ENCODE measurements at regions not wholly inside any gene's neighbourhood (a gene's known extent, or its start where the extent isn't known, plus 50 kb on each side); places are given as distances from the start of the nearest gene placed in this dataset.

DNA sequence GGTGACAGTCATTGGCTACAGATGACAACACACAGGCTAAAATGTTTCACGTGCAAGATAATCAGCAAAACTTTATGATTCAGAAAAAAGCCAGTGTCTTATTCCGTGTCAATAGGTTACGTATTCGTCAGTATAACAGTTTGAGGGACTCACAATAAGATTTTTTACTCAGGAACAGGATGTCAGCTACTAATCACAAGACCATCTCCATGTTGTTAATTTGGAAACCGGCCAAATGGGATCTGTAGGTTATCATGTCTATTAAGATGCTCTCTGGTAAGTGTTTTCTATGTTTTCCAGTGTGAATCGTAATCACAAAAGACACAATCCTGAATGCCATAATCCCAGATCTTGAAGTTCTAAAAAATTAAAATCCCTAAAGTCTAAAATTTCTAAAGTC lies 197.3 kb downstream of the ETV1 start:
- no peak for DNase-seq (ENCODE audit: low spot score)
- Histone ChIP-seq H3K4me3 (ENCODE audit: low read depth in 1 of 3, low read length in 3 of 3) (no peak overlapping the region), H3K4me1 (ENCODE audit: control insufficient read depth in 4 of 4, insufficient read depth in 4 of 4, low read length in 3 of 4) (no peaks in the 10 kb centered on the region), H3K36me3 (ENCODE audit: control insufficient read depth in 4 of 4, insufficient read depth in 3 of 4, low read depth in 1 of 4, low read length in 3 of 4) (no peaks in the 10 kb centered on the region), H3K9ac (ENCODE audit: low read depth in 1 of 2, low read length in 2 of 2) (no peak overlapping the region), H3K27ac (ENCODE audit: low read depth in 1 of 2, low read length in 2 of 2) (no peak overlapping the region), H3K27me3 (ENCODE audit: control insufficient read depth in 4 of 4, insufficient read depth in 4 of 4, low read length in 3 of 4) (no peaks in the 10 kb centered on the region), H3K9me3 (ENCODE audit: control insufficient read depth in 4 of 4, low read length in 3 of 4) (no peaks in the 10 kb centered on the region)
- TF ChIP-seq, protein P1, sequence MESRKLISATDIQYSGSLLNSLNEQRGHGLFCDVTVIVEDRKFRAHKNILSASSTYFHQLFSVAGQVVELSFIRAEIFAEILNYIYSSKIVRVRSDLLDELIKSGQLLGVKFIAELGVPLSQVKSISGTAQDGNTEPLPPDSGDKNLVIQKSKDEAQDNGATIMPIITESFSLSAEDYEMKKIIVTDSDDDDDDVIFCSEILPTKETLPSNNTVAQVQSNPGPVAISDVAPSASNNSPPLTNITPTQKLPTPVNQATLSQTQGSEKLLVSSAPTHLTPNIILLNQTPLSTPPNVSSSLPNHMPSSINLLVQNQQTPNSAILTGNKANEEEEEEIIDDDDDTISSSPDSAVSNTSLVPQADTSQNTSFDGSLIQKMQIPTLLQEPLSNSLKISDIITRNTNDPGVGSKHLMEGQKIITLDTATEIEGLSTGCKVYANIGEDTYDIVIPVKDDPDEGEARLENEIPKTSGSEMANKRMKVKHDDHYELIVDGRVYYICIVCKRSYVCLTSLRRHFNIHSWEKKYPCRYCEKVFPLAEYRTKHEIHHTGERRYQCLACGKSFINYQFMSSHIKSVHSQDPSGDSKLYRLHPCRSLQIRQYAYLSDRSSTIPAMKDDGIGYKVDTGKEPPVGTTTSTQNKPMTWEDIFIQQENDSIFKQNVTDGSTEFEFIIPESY (IDR thresholded peaks at IDR 0.05), result no peak
- TF ChIP-seq TAF1 (conservative IDR thresholded peaks at IDR 0.05) (no peak), SP1 (IDR thresholded peaks at IDR 0.05) (no peak), RXRA (IDR thresholded peaks at IDR 0.05) (no peak), YY1 (IDR thresholded peaks at IDR 0.05) (no peak)
- TF ChIP-seq, protein P2, sequence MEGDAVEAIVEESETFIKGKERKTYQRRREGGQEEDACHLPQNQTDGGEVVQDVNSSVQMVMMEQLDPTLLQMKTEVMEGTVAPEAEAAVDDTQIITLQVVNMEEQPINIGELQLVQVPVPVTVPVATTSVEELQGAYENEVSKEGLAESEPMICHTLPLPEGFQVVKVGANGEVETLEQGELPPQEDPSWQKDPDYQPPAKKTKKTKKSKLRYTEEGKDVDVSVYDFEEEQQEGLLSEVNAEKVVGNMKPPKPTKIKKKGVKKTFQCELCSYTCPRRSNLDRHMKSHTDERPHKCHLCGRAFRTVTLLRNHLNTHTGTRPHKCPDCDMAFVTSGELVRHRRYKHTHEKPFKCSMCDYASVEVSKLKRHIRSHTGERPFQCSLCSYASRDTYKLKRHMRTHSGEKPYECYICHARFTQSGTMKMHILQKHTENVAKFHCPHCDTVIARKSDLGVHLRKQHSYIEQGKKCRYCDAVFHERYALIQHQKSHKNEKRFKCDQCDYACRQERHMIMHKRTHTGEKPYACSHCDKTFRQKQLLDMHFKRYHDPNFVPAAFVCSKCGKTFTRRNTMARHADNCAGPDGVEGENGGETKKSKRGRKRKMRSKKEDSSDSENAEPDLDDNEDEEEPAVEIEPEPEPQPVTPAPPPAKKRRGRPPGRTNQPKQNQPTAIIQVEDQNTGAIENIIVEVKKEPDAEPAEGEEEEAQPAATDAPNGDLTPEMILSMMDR (IDR thresholded peaks at IDR 0.05; ENCODE audit: low read depth, low read length, missing input control), result no peak
- 74% methylated on average over 6 of the region's 6 CpGs for WGBS

DNA sequence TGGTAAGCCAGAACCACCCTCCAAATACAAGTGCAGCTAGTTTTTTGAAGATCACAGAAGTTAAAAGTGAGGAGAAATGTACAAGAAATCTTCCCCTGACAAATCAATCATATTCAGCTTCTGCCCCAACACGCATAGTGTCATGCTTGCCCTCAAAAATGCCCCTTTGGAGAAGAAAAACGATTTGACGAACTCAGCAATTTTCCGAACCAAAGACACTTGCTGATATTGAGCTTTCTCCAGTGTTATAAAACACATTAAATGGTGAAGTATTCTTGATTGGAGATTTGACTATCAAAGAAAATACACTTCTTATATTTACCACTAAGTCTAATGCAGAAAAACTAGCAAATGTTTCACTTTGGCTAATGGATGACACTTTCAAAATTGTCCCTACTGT lies 195.5 kb downstream of the ETV1 start:
- no peak overlapping the region for H3K27ac ChIP-seq (ENCODE audit: low read depth in 1 of 2, low read length in 2 of 2)
- DNase-seq (ENCODE audit: low spot score), result no peak
- H3K4me3 ChIP-seq (ENCODE audit: low read depth in 1 of 3, low read length in 3 of 3), result no peak overlapping the region
- no peaks in the 10 kb centered on the region for H3K4me1 ChIP-seq (ENCODE audit: control insufficient read depth in 4 of 4, insufficient read depth in 4 of 4, low read length in 3 of 4)
- no peak overlapping the region for H3K9ac ChIP-seq (ENCODE audit: low read depth in 1 of 2, low read length in 2 of 2)
- H3K36me3 ChIP-seq (ENCODE audit: control insufficient read depth in 4 of 4, insufficient read depth in 3 of 4, low read depth in 1 of 4, low read length in 3 of 4), result no peaks in the 10 kb centered on the region
- H3K27me3 ChIP-seq (ENCODE audit: control insufficient read depth in 4 of 4, insufficient read depth in 4 of 4, low read length in 3 of 4), result no peaks in the 10 kb centered on the region
- H3K9me3 ChIP-seq (ENCODE audit: control insufficient read depth in 4 of 4, low read length in 3 of 4), result no peaks in the 10 kb centered on the region
- 77% methylated on average over 4 of the region's 4 CpGs for WGBS
- TF ChIP-seq, protein P3, sequence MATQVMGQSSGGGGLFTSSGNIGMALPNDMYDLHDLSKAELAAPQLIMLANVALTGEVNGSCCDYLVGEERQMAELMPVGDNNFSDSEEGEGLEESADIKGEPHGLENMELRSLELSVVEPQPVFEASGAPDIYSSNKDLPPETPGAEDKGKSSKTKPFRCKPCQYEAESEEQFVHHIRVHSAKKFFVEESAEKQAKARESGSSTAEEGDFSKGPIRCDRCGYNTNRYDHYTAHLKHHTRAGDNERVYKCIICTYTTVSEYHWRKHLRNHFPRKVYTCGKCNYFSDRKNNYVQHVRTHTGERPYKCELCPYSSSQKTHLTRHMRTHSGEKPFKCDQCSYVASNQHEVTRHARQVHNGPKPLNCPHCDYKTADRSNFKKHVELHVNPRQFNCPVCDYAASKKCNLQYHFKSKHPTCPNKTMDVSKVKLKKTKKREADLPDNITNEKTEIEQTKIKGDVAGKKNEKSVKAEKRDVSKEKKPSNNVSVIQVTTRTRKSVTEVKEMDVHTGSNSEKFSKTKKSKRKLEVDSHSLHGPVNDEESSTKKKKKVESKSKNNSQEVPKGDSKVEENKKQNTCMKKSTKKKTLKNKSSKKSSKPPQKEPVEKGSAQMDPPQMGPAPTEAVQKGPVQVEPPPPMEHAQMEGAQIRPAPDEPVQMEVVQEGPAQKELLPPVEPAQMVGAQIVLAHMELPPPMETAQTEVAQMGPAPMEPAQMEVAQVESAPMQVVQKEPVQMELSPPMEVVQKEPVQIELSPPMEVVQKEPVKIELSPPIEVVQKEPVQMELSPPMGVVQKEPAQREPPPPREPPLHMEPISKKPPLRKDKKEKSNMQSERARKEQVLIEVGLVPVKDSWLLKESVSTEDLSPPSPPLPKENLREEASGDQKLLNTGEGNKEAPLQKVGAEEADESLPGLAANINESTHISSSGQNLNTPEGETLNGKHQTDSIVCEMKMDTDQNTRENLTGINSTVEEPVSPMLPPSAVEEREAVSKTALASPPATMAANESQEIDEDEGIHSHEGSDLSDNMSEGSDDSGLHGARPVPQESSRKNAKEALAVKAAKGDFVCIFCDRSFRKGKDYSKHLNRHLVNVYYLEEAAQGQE (IDR thresholded peaks at IDR 0.05), result no peak
- TF ChIP-seq EGR1 (IDR thresholded peaks at IDR 0.05; ENCODE audit: low read depth in 2 of 2) (no peak), FOXA1 (IDR thresholded peaks at IDR 0.05) (no peak), NR2F2 (IDR thresholded peaks at IDR 0.05) (no peak), RAD21 (IDR thresholded peaks at IDR 0.05) (no peak), HNF4G (IDR thresholded peaks at IDR 0.05) (no peak), JUND (IDR thresholded peaks at IDR 0.05) (no peak), TAF1 (conservative IDR thresholded peaks at IDR 0.05) (no peak), SP1 (IDR thresholded peaks at IDR 0.05) (no peak)
- TF ChIP-seq, protein P4, sequence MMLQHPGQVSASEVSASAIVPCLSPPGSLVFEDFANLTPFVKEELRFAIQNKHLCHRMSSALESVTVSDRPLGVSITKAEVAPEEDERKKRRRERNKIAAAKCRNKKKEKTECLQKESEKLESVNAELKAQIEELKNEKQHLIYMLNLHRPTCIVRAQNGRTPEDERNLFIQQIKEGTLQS (IDR thresholded peaks at IDR 0.05), result no peak
- TF ChIP-seq, protein P5, sequence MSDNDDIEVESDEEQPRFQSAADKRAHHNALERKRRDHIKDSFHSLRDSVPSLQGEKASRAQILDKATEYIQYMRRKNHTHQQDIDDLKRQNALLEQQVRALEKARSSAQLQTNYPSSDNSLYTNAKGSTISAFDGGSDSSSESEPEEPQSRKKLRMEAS (IDR thresholded peaks at IDR 0.05), result no peak
- TF ChIP-seq, protein P1 (IDR thresholded peaks at IDR 0.05), result no peak

Data from liver (tissue), 8 donors.